PC-9 (cell line): ENCODE measurements at regions not wholly inside any gene's neighbourhood (a gene's known extent, or its start where the extent isn't known, plus 50 kb on each side); places are given as distances from the start of the nearest gene placed in this dataset.

Source experiments
- BruUV-seq: library from RNA; stranded (reverse); fragments of 400-500 nt; replicated peaks from 2 replicates; lab custom pipeline; 2021; lab: Mats Ljungman, UMichigan
- CTCF ChIA-PET: fragments of 300-600 bp; sonication (Branson Sonifier 250); formaldehyde crosslinking; loops from one replicate; lab custom pipeline; 2022; ENCODE audit warnings: antibody characterized with exemption; lab: Charles Lee
- POLR2A ChIA-PET: fragments of 300-600 bp; sonication (Branson Sonifier 250); formaldehyde crosslinking; loops from one replicate; lab custom pipeline; 2022; ENCODE audit warnings: antibody characterized with exemption; ENCODE audit not compliant: unreplicated experiment; lab: Charles Lee
- DNase-seq, 2 experiments: peaks; one replicate each; pipeline versions ENCODE4 v3.0.0 to v3.0.0-alpha.2; 2015 to 2022; ENCODE audit warnings: mixed read lengths in 1 of 2
- H2AFZ ChIP-seq: fragments of 200-600 bp; sonication (generic); 2 replicates; pipeline ENCODE4 v1.8.1; 2017; ENCODE audit warnings: antibody characterized with exemption
- H3F3A ChIP-seq: fragments of 200-600 bp; sonication (generic); 2 replicates; pipeline ENCODE4 v1.8.1; 2017; ENCODE audit warnings: antibody characterized with exemption, mild to moderate bottlenecking, low read depth; ENCODE audit not compliant: insufficient read depth
- H3K27ac ChIP-seq: fragments of 200-600 bp; sonication (generic); 2 replicates; pipeline ENCODE4 v1.6.1; 2016; ENCODE audit warnings: mixed run types
- H3K27me3 ChIP-seq: fragments of 200-600 bp; sonication (generic); 2 replicates; pipeline ENCODE4 v1.6.1; 2016; ENCODE audit warnings: low read depth, mixed run types; ENCODE audit not compliant: insufficient read depth
- H3K36me3 ChIP-seq: fragments of 200-600 bp; sonication (generic); 2 replicates; pipeline ENCODE4 v1.6.1; 2016; ENCODE audit warnings: low read depth, mixed run types
- H3K4me1 ChIP-seq: fragments of 200-600 bp; sonication (generic); replicated peaks from 2 replicates; pipeline ENCODE4 v1.6.1; 2016; ENCODE audit warnings: mixed run types; ENCODE audit not compliant: insufficient read depth
- H3K4me2 ChIP-seq: fragments of 200-600 bp; sonication (generic); 2 replicates; pipeline ENCODE4 v1.6.1; 2017; ENCODE audit warnings: mixed run types
- H3K4me3 ChIP-seq: fragments of 200-600 bp; sonication (generic); 2 replicates; pipeline ENCODE4 v1.6.1; 2016; ENCODE audit warnings: mixed run types
- H3K79me2 ChIP-seq: fragments of 200-600 bp; sonication (generic); 2 replicates; pipeline ENCODE4 v1.6.1; 2017; ENCODE audit warnings: low read depth, mixed run types
- H3K9me2 ChIP-seq: fragments of 200-600 bp; sonication (generic); 2 replicates; pipeline ENCODE4 v1.8.1; 2017; ENCODE audit warnings: mild to moderate bottlenecking; ENCODE audit not compliant: insufficient read depth
- H3K9me3 ChIP-seq: fragments of 200-600 bp; sonication (generic); 2 replicates; pipeline ENCODE4 v1.8.1; 2016; ENCODE audit warnings: low read depth; ENCODE audit not compliant: insufficient read depth
- H4K20me1 ChIP-seq: fragments of 200-600 bp; sonication (generic); 2 replicates; pipeline ENCODE4 v1.8.1; 2017; ENCODE audit not compliant: insufficient read depth
- CTCF ChIP-seq: fragments of 200-600 bp; sonication (generic); conservative IDR thresholded peaks from 2 replicates; pipeline ENCODE4 v1.6.1; 2017; ENCODE audit warnings: mixed run types, antibody characterized with exemption, mild to moderate bottlenecking, moderate library complexity
- EZH2 ChIP-seq: fragments of 200-600 bp; sonication (generic); IDR thresholded peaks from 2 replicates; pipeline ENCODE4 v1.8.0; 2017; ENCODE audit warnings: antibody characterized with exemption, low read depth
- intact Hi-C: fragments of 100-400 bp; cut with micrococcal nuclease; formaldehyde crosslinking; loops from one replicate; pipeline ENCODE4 v1.10.0; 2022; ENCODE audit not compliant: unreplicated experiment

- no peaks in the 10 kb centered on the region for H3K4me1 ChIP-seq
- DNase-seq: no peak
- no peaks in the 10 kb centered on the region for H3K9me3 ChIP-seq
- no peaks in the 10 kb centered on the region for H3K36me3 ChIP-seq
- intact Hi-C loops: no loop called here
- BruUV-seq: no TSS peak
- H3K27me3 ChIP-seq: no peaks in the 10 kb centered on the region
- no peaks in the 10 kb centered on the region for H3K9me2 ChIP-seq
- no peaks in the 10 kb centered on the region for H3K79me2 ChIP-seq
- no peaks in the 10 kb centered on the region for H3F3A ChIP-seq
- H4K20me1 ChIP-seq: no peaks in the 10 kb centered on the region
- H2AFZ ChIP-seq: no peak overlapping the region
- H3K4me2 ChIP-seq: no peak overlapping the region
- POLR2A ChIA-PET: no interaction called here
- CTCF ChIA-PET: no interaction called here
- H3K27ac ChIP-seq: no peak overlapping the region
- TF ChIP-seq CTCF (no peak), EZH2 (no peak)
- no peak overlapping the region for H3K4me3 ChIP-seq
Observed at GRCh38 chr4:187921946-187922623, 73.5 kb upstream of the ZFP42 start.

GRCh38 chr4:187929024-187929423 is 66.5 kb upstream of the ZFP42 start:
- no peaks in the 10 kb centered on the region for H3K27me3 ChIP-seq
- no TSS peak for BruUV-seq
- TF ChIP-seq CTCF (peak; percentile 45; the same call in 1 of the 2 replicates), EZH2 (no peak)
- no peaks in the 10 kb centered on the region for H3K4me1 ChIP-seq
- H4K20me1 ChIP-seq: no peaks in the 10 kb centered on the region
- H2AFZ ChIP-seq: no peak overlapping the region
- no peaks in the 10 kb centered on the region for H3K9me3 ChIP-seq
- no peak for DNase-seq
- H3K4me2 ChIP-seq: no peak overlapping the region
- no peaks in the 10 kb centered on the region for H3F3A ChIP-seq
- POLR2A ChIA-PET: no interaction called here
- H3K4me3 ChIP-seq: no peak overlapping the region
- no peaks in the 10 kb centered on the region for H3K9me2 ChIP-seq
- no peaks in the 10 kb centered on the region for H3K36me3 ChIP-seq
- CTCF ChIA-PET: no interaction called here
- H3K27ac ChIP-seq: no peak overlapping the region
- intact Hi-C loops: no loop called here
- H3K79me2 ChIP-seq: no peaks in the 10 kb centered on the region

GRCh38 chr4:187934766-187935165 is 60.8 kb upstream of the ZFP42 start:
- Histone ChIP-seq H3K36me3 (no peaks in the 10 kb centered on the region), H3K79me2 (no peaks in the 10 kb centered on the region), H3K27ac (no peak overlapping the region), H3K4me3 (no peak overlapping the region), H3F3A (no peaks in the 10 kb centered on the region), H3K27me3 (no peaks in the 10 kb centered on the region), H2AFZ (no peak overlapping the region), H4K20me1 (no peaks in the 10 kb centered on the region), H3K4me2 (no peak overlapping the region), H3K9me3 (no peaks in the 10 kb centered on the region), H3K4me1 (no peaks in the 10 kb centered on the region), H3K9me2 (no peaks in the 10 kb centered on the region)
- intact Hi-C loops: no loop called here
- CTCF ChIA-PET: no interaction called here
- BruUV-seq: no TSS peak
- no peak for DNase-seq
- POLR2A ChIA-PET: no interaction called here
- no peak for TF ChIP-seq CTCF
- no peak for TF ChIP-seq EZH2
